ENCODE measurements at regions not wholly inside any gene's neighbourhood (a gene's known extent, or its start where the extent isn't known, plus 50 kb on each side); places are given as distances from the start of the nearest gene placed in this dataset.

DNA sequence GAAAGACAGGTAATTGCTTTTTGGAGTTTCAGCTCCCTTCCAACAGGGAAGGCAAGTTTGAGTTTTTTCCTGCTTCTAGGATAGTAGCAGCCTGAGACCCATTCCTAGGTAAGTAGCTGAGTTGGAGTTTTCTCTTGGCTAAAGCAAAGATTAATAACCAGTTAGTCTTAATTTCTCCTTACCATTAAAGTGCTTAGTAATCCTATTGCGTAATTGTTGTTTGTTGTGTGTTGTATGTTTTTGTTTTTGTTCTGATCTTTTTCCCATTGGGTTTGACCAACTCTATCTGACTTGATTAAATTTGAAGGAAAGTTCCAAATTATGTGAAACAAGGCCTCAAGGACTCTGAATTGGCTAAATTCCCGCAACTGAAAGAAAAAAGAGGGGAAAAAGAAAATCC lies 83.5 kb downstream of the TBX22 start:
- DNase-seq (ENCODE audit: low read depth): no peak

DNA sequence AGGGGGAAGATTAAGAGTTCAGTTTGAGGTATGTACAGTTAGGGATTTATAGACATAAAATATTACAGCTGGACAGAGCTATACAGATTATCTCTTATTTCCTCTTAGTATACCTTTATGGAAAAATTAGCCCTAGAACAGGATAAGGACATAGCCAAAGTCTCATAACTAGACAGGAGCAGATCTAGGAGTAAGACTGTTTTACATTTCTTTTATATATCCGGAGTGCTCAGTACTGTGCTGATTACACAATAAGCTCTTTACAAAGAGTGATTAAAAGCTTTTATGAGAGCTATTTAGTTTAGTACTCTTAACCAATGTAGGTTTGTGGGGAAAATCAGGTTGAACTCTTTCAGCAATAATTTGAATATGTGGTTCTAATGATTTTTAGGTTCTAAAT lies 105.8 kb downstream of the TBX22 start:
- no peak for DNase-seq (ENCODE audit: low read depth)

DNA sequence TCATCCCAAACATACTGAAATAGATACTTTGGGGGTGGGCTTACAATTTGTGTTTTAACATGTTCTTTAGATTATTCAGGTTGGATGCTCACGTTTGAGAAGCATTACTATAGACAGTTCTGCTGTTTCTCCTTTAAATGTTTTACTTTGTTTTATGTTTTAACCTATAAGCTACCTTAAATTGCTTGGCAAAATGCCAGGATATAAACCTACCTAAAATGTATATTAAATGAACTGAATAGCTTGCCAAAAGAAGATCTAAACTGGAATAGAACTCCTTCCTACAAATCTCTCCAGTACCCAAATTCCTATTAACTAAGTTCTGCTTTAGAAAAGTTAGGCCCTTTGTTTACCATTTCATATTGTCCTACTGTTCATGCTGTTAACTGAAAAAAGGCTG lies 124.4 kb downstream of the TBX22 start:
- DNase-seq (ENCODE audit: low read depth): no peak

- DNase-seq (ENCODE audit: low read depth): no peak
Measured at GRCh38 chrX:80139564-80139963, 125.0 kb downstream of the TBX22 start.

GRCh38 chrX:80170581-80170980 lies 156.0 kb downstream of the TBX22 start:
- no peak for DNase-seq (ENCODE audit: low read depth)

DNA sequence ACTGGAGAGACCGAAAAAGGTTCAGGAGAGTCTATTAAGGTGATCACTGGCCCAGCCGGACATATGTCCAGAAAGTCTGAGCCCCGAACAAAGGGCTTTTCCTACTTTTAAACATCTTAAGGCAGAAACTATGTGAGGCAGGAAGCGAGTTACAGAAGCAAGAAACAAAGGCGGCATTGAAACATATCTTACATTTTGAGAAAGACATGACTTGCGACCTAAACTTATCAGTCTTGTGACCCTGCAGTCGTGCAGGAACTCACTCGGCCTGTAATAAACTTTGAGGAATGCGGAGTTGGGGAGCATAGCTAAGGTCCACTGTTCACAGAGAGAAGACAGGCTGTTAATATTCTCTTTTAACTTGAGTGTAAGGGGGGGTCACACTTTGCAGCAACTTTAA lies 158.7 kb downstream of the TBX22 start:
- no peak for DNase-seq (ENCODE audit: low read depth)

DNA sequence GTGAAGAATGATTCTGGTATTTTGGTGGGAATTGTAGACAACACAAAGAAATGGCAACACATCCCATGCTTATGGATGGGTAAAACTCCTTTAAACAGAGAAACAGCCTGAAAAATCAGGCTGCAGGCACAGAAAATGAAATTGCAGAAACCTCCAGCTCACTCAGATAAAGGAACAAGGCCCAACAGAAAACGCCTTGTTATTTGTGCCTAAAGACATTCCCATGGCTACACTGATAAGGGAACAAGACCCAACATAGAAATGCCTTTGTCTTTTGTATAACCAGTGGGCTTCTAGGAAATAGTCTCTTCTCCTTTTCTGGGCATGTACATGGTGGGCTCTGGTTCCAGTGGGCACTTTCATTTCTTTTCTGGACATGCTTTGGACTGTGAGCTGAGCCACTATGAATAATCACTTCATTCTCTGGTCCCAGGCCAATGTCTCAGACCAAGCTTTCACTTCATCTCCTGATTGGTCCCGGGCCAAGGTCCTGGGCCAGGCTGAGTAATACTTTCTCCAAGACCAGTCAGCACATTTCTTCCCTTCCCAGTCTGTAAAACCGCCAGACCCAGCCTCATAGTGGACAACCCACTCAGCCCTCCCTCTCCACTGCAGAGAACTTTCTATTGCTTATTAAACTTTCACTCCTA lies 160.5 kb downstream of the TBX22 start:
- DNase-seq (ENCODE audit: low read depth): no peak

GRCh38 chrX:80181079-80181478 lies 166.5 kb downstream of the TBX22 start:
- no peak for DNase-seq (ENCODE audit: low read depth)

- DNase-seq (ENCODE audit: low read depth): no peak
Measured at GRCh38 chrX:80184854-80185253, 170.3 kb downstream of the TBX22 start.

DNA sequence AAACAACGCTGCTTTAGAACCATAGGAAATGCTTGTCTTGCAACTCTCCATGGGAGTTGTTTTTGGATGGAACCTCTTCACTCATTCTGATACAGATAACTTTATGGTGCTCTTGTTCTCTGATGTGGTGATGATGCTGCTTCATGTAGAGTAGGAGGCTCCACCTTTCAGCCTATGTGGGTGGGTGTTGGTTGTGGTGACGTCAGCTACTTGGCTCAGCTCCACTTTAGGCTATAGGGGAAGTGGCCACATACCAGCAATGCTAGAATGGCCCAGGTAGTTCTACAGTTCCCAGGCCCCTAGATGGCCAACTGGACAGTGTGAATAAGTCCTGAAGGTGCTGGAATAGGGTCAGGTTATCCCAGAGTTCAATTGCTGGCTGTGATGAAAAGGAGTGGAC lies 192.1 kb downstream of the TBX22 start:
- DNase-seq (ENCODE audit: low read depth): no peak

DNA sequence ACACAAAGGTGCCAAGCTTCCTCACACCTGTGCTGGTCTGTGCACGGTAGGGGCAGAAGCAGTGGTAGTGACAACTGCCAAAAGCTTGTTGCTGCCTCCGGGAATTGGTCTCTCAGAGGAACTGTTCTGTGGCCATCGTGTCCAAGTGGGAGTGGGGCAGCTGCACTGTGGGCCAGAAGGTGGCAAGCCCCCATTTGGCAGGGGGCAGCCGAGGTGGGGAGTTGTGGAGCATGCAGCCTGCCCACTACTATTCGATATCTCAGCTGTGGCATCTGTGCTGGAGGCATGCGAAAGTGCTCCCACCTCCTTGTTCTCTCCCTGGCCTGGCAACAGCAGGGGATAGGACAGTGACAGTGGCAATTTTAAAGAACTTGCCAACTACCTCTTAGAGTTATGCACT lies 192.8 kb downstream of the TBX22 start:
- DNase-seq (ENCODE audit: low read depth): no peak

DNA sequence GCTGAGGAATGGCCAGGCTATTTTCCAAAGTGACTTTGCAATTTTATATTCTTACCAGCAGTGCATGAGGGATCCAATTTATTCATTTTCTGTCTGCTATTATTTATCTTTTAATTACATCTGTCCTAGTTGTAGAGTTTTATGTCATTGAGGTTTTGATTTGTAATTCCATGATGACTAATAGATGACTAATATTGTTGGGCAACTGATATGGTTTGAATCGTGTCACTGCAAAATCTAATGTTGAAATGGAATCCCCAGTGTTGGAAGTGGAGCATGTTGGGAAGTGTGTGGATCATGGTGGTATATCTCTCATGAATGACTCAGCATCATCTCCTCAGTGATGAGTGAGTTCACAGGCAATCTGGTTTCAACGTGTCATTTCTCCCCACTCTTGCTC lies 201.5 kb downstream of the TBX22 start:
- no peak for DNase-seq (ENCODE audit: low read depth)

GRCh38 chrX:80223982-80224579 lies 196.2 kb upstream of the TENT5D start:
- DNase-seq (ENCODE audit: low read depth): no peak

DNA sequence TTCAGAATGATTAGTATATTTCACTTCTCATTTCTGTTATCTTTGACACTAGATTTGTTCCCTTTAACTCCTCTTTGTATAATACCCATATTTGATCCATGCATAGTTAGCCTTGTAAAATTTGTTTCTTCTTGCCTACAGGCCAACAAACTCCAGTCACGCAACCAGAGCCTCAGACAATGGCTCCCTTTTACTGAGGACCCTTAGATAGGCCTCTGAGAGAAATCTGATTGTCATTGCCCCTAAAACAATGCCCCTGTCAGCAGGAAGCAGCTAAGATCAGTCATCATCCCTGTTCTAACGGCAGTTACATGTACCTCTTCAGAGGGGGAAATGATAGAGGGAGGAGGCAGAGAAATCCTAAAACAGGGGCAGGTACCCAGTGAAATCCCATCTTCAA lies 190.6 kb upstream of the TENT5D start:
- no peak for DNase-seq (ENCODE audit: low read depth)

DNA sequence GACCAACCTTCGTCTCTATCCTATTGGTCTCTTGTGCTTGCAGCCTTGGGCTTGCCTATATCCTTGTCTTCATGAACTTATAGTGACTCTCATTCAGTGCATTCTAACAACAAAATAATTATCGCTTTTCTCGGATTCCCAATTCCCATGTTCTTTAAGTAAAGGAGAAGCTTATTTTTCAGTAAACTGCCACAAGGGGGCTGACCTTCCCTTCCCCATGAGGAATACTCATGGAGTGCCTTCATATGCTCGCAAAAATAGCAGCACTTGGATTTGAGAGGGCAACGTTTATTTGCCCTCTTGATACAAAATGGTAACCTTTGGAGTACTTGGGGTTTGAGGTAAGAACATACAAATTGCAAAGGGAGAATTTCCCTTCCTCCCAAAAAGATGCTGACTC lies 183.2 kb upstream of the TENT5D start:
- no peak for DNase-seq (ENCODE audit: low read depth)

DNA sequence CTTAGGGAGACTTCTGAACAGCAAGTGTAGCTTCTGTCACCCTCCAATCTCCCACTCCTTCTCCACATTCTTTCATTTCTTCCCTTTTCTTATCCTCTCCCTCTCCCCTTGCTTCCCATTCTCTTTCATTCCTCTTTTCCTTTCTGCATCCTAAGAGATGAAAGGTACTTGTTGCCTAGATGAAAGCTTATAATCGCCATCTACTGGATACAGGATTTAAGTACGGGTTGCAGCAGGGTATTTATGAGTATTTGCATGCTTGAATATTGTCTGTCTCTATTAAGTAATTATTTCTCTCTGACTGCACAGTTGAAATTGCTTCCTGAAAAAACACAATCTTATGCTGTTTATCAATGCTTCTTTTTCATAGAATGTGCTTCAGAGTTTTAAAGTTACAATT lies 174.0 kb upstream of the TENT5D start:
- DNase-seq (ENCODE audit: low read depth): no peak

- no peak for DNase-seq (ENCODE audit: low read depth)
Measured at GRCh38 chrX:80266287-80266686, 154.0 kb upstream of the TENT5D start.

DNA sequence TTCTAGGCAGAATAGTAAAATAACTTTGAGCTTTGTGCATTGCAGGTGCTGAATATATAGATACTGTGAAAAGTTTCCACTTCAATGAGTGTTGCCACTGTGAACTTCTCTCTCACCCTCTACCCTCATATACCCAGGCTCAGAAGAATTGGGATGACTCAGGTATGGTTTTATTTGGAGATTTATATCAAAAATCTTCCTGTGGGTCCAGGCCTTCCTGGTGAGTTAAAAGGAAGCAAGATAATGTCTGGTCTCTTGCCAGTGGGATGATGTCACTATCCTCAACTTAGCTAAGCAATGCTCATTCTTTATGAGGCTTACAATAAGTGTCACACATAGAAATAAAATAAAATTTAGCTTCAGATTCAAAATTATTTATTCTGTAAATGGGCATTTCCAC lies 153.3 kb upstream of the TENT5D start:
- no peak for DNase-seq (ENCODE audit: low read depth)

DNA sequence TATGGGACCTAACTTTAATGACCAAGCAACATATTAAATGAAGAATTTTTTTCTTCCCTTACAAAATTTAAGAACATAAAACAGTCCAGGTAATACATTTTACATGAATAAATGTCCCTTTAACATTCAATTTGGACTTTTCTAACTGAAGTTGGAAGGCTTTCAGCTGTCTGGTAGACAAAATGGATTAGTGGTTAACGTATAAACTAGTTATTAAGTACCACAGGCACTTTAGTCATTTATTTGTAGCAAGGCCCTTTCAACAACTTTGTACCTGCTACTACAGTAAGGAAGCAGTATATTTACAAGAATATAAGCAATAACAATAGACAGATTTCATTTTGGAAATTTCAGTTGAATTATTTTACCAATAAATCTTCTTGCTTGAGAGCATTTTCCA lies 152.5 kb upstream of the TENT5D start:
- no peak for DNase-seq (ENCODE audit: low read depth)

- DNase-seq (ENCODE audit: low read depth): no peak
Measured at GRCh38 chrX:80282535-80282934, 137.7 kb upstream of the TENT5D start.

DNA sequence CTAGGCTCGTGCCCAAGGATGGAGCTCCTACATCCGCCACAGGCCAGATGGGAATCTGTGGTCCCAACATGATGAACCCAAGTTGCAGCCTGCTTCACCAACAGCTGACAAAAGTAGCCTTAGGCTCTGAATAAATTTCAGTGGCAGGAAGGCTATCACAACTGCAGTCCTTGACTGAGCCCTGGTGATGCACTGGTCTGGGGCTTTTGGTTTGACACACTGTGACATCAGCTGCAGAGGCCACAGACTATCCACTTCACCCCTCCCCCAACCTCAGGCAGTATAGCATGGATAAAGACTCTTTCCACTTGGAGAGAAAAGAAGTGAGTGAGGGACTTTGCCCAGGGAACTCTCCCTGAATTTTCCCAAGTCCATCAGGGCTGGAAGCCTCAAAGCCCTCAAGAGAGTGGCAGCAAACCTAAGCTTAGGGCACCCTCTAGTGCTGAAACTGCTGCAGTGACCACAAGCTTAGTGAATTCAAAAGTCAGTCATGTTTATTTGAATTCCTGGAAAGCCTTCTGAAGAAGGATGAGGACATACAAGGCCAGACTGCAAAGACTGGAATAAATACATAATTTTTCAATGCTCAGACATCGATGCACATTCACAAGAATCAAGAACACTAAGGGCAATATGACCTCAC lies 135.0 kb upstream of the TENT5D start:
- no peak for DNase-seq (ENCODE audit: low read depth)

DNA sequence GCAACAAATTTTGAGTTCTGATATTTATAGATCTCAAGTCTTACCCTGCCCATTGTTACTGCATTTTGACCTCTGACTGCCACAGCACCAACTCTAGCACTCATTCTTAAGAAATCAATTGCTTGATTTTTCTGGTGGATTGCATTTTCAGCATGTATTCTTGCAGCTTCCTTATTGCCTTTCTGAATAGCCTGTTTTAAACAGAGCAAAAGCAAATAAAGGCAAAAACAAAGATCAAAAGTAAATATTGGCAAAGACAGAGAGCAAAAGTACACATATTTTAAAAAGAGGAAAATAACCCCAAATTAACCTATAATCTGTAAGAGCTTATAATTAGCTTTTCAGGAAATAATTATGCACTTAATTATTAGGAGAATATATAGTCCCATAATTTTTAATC lies 129.4 kb upstream of the TENT5D start:
- DNase-seq (ENCODE audit: low read depth): no peak

- DNase-seq (ENCODE audit: low read depth): no peak
Measured at GRCh38 chrX:80293354-80293753, 126.9 kb upstream of the TENT5D start.

DNA sequence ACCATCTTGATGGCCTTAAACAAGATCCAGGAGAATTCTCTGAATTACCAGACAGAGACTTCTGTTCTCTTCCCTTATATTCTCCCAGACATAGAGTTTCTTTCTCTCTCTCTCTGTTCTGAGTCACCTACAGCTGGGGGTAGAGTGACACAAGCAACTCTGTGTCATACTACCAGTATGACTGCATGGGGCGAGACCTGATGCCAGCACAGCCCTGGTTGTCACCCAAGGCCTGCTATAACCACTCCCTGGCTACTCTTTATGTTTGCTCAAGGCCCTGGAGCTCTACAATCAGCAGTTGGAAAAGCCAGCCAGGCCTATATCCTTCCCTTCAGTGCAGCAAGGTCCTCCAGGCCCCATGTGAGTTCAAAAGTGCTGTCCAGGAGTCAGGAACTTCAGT lies 114.2 kb upstream of the TENT5D start:
- DNase-seq (ENCODE audit: low read depth): no peak

Data from T follicular helper cell (primary cell).